ENCODE measurements at regions not wholly inside any gene's neighbourhood (a gene's known extent, or its start where the extent isn't known, plus 50 kb on each side); places are given as distances from the start of the nearest gene placed in this dataset.
"Not testable (repeated sequence)": the region's sequence is repeated elsewhere in the genome, so short reads cannot be mapped to it uniquely, and the experiment has no call there.

DNA sequence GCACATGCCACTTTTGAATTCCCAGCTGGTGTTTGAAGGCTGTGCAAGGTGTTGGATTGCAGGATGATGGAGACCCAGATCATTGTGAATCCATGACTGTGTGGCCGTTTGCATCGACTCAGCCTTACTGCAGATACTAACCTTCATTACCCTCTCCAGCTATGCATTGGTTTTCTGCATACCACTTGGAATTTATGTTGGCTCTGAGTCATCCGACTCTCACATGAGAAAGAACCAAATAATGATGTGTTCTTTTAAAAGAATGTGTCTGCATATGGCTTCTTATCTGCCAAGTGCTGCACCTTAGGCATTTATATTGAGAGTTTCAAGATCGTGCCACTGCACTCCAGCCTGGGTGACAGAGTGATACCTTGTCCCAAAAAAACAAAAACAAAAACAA is 106.7 kb upstream of the PRKX start:
- H3K4me3 ChIP-seq: no peak overlapping the region
- H3K36me3 ChIP-seq: no peaks in the 10 kb centered on the region
- no peaks in the 10 kb centered on the region for H3K27me3 ChIP-seq (replicated peaks)
- DNase-seq (ENCODE audit: low read depth in 1 of 2, low spot score in 2 of 2): peak in 1 of 2 experiments; percentile 22
- peaks cover 13% of the 10 kb centered on the region for H3K4me1 ChIP-seq (replicated peaks)
- no peak overlapping the region for H3K27ac ChIP-seq
- H3K9me3 ChIP-seq (replicated peaks): no peaks in the 10 kb centered on the region

DNA sequence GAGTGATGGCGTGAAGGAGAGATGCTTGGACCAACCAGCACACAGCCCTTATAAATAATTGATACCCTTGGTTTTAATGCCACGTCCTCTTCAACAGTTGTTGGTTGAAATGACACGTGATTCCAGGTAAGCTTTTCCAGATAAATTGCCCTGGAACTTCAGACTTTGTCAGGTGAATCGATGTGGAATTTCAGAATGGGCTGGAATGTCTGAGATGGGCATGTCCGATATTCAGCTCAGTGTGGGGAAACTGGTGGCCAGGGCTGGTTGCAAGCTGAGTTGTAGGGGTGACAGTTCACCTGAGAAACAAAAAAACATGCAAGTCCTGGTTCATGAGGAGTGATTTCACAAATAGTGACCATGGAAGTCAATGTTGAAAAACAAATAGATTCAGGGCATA is 104.0 kb upstream of the PRKX start:
- not testable (repeated sequence) for H3K36me3 ChIP-seq; H3K4me3 ChIP-seq; H3K9me3 ChIP-seq (replicated peaks); H3K27ac ChIP-seq; H3K27me3 ChIP-seq (replicated peaks); DNase-seq (ENCODE audit: low read depth in 1 of 2, low spot score in 2 of 2)
- peaks cover 13% of the 10 kb centered on the region for H3K4me1 ChIP-seq (replicated peaks)

DNA sequence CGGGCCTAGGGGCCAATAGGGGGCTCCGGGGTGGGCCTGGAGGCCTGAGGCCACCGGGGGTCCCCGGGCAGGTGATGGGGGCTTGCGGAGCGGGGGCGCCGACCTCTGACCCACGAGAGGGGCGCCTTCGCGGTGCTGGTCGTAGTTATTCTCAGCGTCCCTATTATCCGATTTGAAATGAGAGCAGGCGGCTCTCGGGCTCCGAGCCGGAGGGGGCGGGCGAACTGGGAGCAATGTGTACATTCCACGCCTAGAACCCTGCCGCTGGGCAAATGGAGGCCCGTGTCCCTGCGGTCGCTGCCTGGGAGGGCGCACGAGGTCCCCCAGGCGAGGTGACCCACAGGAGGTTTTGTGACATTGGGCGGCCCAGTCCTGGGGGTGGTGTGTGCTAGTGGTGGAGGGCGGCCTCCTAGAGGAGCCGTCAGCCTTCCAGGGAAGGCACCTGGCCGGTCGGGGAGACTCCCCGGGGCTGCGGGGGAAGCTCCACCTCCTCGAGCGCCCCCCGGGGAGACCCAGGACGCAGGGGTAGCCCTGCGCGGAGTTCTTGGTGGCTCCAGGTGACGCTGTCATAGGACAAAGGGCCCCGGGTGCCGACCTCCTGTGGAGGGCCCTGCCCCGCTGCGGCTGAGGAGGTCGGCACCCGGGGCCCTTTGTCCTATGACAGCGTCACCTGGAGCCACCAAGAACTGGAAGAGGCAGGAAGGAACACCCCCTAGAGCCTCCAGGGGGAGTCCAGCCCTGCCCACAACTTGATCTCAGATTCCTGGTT is 102.6 kb upstream of the PRKX start:
- no peaks in the 10 kb centered on the region for H3K9me3 ChIP-seq (replicated peaks)
- no peaks in the 10 kb centered on the region for H3K36me3 ChIP-seq
- no peaks in the 10 kb centered on the region for H3K27me3 ChIP-seq (replicated peaks)
- peak overlapping the region; percentile 77 for H3K27ac ChIP-seq
- peaks cover 13% of the 10 kb centered on the region for H3K4me1 ChIP-seq (replicated peaks)
- peak; percentile 33 to 57 for DNase-seq (ENCODE audit: low read depth in 1 of 2, low spot score in 2 of 2)
- H3K4me3 ChIP-seq: peak overlapping the region; percentile 48

DNA sequence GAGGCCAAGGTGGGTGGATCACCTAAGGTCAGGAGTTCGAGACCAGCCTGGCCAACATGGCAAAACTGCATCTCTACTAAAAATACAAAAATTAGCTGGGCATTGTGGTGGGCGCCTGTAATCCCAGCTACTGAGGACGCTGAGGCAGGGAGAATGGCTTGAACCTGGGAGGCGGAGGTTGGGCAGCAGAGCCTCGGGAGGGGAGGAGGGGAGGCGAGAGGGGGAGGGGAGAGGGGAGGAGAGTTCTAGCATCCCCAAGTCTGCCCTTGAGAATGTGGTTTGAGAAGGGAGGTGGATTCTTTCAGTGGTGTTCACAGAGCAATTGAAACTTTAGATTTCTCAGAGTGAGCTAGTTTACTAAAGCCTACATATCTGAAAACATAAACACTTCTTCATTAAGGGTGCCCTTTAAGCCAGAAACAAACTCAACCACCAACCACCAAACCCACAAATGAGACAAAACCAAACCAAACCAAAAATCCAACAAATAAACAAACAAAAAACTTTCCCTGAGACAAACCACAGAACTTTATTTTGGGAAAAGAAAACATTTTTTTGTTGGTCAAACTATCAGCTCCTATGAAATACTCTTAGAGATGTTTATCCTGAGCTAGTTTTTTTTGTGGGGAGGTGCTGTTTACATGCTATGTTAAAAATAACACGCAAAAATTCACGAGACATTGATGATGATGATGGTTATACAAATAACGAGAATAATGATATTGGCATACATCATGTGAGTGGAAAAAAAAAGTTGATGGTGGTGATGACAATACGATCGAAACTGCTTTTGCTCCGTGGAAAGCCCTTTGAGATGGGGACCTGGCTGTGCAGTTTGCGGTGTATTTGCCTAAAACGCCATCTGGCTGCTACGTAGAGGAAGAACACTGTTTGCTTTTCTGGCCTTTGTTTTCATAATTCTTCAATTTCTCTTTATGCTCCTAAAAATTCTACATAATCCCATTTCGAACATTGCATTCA is 98.2 kb upstream of the PRKX start:
- Histone ChIP-seq H3K4me1 (replicated peaks) (peaks cover 4% of the 10 kb centered on the region; the same call in 1 of the 2 replicates), H3K27ac (no peak overlapping the region), H3K36me3 (no peaks in the 10 kb centered on the region), H3K27me3 (replicated peaks) (no peaks in the 10 kb centered on the region), H3K4me3 (no peak overlapping the region), H3K9me3 (replicated peaks) (no peaks in the 10 kb centered on the region)
- DNase-seq (ENCODE audit: low read depth in 1 of 2, low spot score in 2 of 2): peak in 1 of 2 experiments; percentile 58

DNA sequence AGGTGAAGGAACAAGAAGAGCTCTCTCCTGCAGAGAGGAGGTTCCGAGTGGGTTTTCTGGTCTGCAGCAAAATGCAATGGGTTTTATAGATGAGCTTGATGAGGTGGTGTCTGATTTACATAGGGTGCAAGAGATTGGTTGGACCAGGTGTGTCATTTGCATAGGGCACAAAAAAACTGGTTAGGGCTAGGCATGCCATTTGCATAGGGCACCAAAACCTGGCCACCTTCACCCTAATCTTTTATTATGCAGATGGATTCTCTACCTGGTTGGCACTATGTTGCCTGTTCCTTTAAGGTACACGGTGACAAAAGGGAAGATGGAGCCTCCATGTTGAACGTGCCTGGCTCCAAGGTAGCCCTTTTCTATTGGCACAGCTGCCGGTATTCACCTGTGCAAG is 94.5 kb upstream of the PRKX start:
- Histone ChIP-seq H3K4me1 (replicated peaks) (no peaks in the 10 kb centered on the region), H3K27ac (no peak overlapping the region), H3K36me3 (no peaks in the 10 kb centered on the region), H3K9me3 (replicated peaks) (no peaks in the 10 kb centered on the region), H3K4me3 (no peak overlapping the region), H3K27me3 (replicated peaks) (no peaks in the 10 kb centered on the region)
- DNase-seq (ENCODE audit: low read depth in 1 of 2, low spot score in 2 of 2): no peak

DNA sequence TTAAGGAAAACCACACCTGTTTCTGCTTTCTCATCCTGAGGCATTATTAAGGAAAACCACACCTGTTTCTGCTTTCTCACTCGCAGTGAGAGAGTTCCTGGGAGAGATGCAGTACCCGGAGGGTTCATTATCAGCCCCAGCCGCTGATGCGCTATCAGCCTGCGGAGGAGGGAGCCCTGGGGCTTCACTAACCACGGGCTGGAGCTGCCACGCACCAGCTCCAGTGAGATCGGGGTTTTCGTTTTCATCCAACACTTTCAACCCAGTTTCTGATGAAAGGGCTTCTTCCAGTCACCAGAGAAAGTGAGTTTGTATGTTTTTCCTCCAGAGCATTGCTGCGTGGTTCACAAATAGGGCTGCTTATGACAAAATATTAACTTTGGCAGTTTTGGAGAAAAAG is 93.2 kb upstream of the PRKX start:
- no peak overlapping the region for H3K27ac ChIP-seq
- no peaks in the 10 kb centered on the region for H3K27me3 ChIP-seq (replicated peaks)
- DNase-seq (ENCODE audit: low read depth in 1 of 2, low spot score in 2 of 2): no peak
- no peaks in the 10 kb centered on the region for H3K36me3 ChIP-seq
- no peaks in the 10 kb centered on the region for H3K9me3 ChIP-seq (replicated peaks)
- H3K4me3 ChIP-seq: no peak overlapping the region
- H3K4me1 ChIP-seq (replicated peaks): no peaks in the 10 kb centered on the region

DNA sequence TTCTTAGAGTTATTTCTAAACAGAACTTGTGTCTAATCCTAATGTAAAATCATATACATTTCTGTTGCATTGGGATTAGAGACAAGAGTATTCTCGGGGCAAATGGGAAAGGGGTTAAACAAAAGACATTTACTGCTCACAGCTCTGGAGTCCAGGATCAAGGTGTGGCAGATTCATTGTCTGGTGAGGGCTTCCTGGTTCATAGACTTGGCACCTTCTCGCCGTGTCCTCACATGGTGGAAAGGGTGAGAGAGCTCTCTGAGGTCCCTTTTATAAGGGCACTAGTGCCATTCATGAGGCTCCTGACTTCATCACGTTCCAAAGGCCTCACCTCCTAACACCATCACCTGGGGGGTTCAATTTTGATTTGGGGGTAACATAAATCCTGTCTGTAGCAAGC is 90.3 kb upstream of the PRKX start:
- Histone ChIP-seq H3K9me3 (replicated peaks) (no peaks in the 10 kb centered on the region), H3K36me3 (no peaks in the 10 kb centered on the region)
- no peak for DNase-seq (ENCODE audit: low read depth in 1 of 2, low spot score in 2 of 2)

DNA sequence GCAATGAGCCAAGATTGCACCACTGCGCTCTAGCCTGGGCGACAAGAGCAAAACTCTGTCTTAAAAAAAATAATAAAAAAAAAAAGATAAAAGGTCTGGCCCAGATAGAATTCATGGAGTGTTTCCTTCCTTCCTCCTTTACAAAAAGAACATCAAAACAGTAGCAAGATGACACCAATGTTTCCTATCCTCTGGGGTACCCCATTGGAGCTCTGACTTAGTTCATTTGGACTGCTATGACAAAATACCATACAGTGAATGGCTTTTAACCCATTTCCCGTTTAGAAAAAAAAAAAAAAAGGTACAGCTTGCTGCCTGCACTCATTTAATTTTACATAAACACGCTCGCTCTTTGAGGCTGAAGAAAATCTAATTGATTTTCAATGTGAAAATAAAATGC is 89.9 kb upstream of the PRKX start:
- Histone ChIP-seq H3K4me1 (replicated peaks) (no peaks in the 10 kb centered on the region), H3K9me3 (replicated peaks) (no peaks in the 10 kb centered on the region), H3K4me3 (no peak overlapping the region), H3K27me3 (replicated peaks) (no peaks in the 10 kb centered on the region), H3K27ac (no peak overlapping the region), H3K36me3 (no peaks in the 10 kb centered on the region)
- DNase-seq (ENCODE audit: low read depth in 1 of 2, low spot score in 2 of 2): no peak

More for the DNA sequence above, 90.3 kb upstream of the PRKX start:
- no peak overlapping the region for H3K4me3 ChIP-seq
- H3K27ac ChIP-seq: no peak overlapping the region
- no peaks in the 10 kb centered on the region for H3K4me1 ChIP-seq (replicated peaks)
- H3K27me3 ChIP-seq (replicated peaks): no peaks in the 10 kb centered on the region

DNA sequence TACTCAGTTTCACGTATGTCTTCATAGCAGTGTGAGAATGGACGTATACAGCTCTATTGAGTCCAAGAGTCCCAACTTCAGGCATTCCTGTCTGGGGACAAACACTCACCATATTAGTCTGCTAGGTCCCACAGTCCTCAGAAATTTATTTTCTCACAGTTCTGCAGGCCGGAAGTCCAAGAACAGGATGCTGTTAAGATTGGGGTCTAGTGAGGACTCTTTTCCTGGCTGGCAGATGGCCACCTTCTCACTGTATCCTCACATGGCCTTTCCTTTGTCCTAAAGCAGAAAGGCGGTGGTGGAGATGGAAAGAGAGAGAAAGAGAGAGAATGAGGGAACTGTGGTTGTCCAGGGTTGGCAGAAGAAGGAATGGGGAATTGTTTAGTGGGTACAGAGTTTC is 82.0 kb upstream of the PRKX start:
- H3K9me3 ChIP-seq (replicated peaks); H3K4me1 ChIP-seq (replicated peaks); H3K4me3 ChIP-seq; H3K36me3 ChIP-seq; DNase-seq (ENCODE audit: low read depth in 1 of 2, low spot score in 2 of 2); H3K27ac ChIP-seq; H3K27me3 ChIP-seq (replicated peaks): not testable (repeated sequence)

DNA sequence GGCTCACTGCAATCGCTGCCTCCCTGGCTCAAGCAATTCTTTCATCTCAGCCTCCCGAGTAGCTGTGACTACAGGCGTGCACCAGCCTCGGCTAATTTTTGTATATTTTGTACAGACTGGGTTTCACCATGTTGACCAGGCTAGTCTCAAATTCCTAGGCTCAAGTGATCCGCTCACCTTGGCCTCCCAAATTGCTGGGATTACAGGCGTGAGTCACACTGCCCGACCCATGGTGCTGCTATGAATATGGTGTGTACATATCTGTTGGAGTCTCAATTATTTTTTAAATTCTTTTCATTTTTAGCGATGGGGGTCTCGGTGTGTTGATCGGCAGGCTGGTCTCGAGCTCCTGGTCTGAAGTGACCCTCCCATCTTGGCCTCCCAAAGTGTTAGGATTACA is 78.0 kb upstream of the PRKX start:
- H3K27ac ChIP-seq: no peak overlapping the region
- H3K4me1 ChIP-seq (replicated peaks): no peaks in the 10 kb centered on the region
- no peaks in the 10 kb centered on the region for H3K27me3 ChIP-seq (replicated peaks)

DNA sequence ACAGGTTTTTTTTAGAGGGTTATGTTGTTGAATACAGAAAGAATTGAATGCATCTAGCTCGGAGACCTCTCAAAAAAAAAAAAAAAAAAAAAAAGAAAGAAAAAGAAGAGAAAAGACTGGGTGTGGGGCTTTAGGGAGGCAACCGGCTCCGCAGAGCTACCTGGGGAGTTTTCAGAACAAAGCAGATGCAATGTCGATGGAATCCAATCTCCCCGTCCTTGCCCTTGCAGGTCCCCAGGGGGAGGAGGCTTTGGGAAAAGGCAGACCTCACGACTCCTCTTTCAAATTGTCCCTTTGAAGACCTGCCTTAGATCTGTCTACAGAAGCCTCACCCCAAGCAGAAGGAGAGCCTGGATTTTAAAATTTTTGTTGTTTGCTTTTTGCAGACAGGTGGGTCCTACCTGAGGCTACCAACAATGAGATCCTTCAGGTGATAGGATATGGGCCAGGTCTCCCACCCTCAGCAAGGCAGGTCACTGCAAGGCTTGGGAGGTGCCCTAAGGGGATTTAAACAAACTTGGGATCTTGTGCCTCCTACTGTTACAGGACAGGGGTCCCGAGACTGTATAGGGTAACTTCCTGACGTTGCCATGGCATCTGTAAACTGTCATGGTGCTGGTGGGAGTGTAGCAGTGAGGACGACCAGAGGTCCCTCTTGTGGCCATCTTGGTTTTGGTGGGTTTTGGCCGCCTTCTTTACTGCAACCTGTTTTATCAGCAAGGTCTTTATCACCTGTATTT is 75.2 kb upstream of the PRKX start:
- H3K9me3 ChIP-seq (replicated peaks): no peaks in the 10 kb centered on the region
- no peaks in the 10 kb centered on the region for H3K36me3 ChIP-seq
- DNase-seq (ENCODE audit: low read depth in 1 of 2, low spot score in 2 of 2): no peak
- H3K4me1 ChIP-seq (replicated peaks): no peaks in the 10 kb centered on the region
- H3K27me3 ChIP-seq (replicated peaks): no peaks in the 10 kb centered on the region
- H3K4me3 ChIP-seq: no peak overlapping the region
- H3K27ac ChIP-seq: no peak overlapping the region

More for the DNA sequence above, 78.0 kb upstream of the PRKX start:
- no peaks in the 10 kb centered on the region for H3K9me3 ChIP-seq (replicated peaks)
- DNase-seq (ENCODE audit: low read depth in 1 of 2, low spot score in 2 of 2): no peak
- H3K4me3 ChIP-seq: no peak overlapping the region
- no peaks in the 10 kb centered on the region for H3K36me3 ChIP-seq

DNA sequence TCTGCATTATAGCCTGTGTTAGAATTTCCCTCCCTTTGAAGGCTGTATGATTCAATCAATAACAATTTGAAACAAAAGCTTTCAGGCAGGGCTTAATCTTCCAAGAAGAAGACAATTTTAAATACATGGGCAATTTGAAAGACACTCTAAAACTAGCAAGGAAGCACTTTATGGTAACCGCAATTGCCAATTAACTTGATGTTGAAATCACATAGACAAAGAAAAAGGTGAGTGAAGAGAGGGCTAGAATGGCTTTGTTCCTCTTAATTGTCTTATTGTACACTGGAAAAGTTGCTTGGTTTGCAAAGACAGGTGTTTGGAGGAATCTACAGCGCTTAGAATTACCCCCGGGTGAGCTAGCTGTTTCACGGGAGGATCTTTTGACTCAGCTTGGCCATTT is 74.4 kb upstream of the PRKX start:
- no peaks in the 10 kb centered on the region for H3K27me3 ChIP-seq (replicated peaks)

DNA sequence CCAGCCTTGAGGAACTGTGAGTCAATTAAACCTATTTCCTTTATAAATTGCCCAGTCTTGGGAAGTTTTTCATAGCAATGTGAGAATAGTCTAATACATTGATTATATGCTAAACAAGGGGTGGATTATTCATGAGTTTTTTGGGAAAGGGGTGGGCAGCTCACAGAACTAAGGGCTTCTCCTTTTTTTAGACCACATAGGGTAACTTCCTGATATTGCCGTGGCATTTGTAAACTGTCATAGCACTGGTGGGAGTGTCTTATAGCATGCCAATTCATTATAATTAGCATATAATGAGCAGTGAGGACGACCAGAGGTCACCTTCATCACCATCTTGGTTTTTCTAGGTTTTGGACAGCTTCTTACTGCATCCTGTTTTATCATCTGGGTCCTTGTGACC is 72.4 kb upstream of the PRKX start:
- not testable (repeated sequence) for H3K27me3 ChIP-seq (replicated peaks); H3K4me3 ChIP-seq; DNase-seq (ENCODE audit: low read depth in 1 of 2, low spot score in 2 of 2); H3K27ac ChIP-seq; H3K36me3 ChIP-seq; H3K9me3 ChIP-seq (replicated peaks); H3K4me1 ChIP-seq (replicated peaks)

More for the DNA sequence above, 74.4 kb upstream of the PRKX start:
- no peak for DNase-seq (ENCODE audit: low read depth in 1 of 2, low spot score in 2 of 2)
- no peaks in the 10 kb centered on the region for H3K36me3 ChIP-seq
- no peak overlapping the region for H3K27ac ChIP-seq
- no peaks in the 10 kb centered on the region for H3K9me3 ChIP-seq (replicated peaks)
- H3K4me1 ChIP-seq (replicated peaks): no peaks in the 10 kb centered on the region
- H3K4me3 ChIP-seq: no peak overlapping the region

DNA sequence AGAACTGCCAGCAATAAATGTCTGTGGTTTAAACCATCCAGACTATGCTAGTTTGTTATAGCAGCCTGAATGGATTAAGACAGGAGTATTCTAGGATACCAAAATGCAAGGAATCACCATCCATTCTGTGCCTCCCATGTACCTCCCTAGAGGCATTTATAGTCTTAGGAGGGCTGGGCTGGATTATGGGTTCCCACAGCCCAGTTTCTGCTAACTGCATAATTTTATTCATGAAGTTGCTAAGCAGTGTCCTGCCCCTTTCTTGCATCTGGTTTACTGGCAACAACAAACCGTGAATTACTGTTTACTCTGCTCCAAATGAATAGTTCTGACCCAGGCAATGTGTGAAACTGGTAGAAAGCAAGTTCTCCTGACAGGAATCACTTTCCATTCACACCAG is 67.1 kb upstream of the PRKX start:
- no peak for DNase-seq (ENCODE audit: low read depth in 1 of 2, low spot score in 2 of 2)

More for the DNA sequence above, 67.1 kb upstream of the PRKX start:
- H3K27ac ChIP-seq: no peak overlapping the region
- H3K4me1 ChIP-seq (replicated peaks): no peaks in the 10 kb centered on the region
- H3K27me3 ChIP-seq (replicated peaks): no peaks in the 10 kb centered on the region
- no peak overlapping the region for H3K4me3 ChIP-seq
- H3K9me3 ChIP-seq (replicated peaks): no peaks in the 10 kb centered on the region
- H3K36me3 ChIP-seq: no peaks in the 10 kb centered on the region

Measured in SJSA1 (cell line).